Head of caudate nucleus (tissue), 42 donors: ENCODE measurements at regions not wholly inside any gene's neighbourhood (a gene's known extent, or its start where the extent isn't known, plus 50 kb on each side); places are given as distances from the start of the nearest gene placed in this dataset.

Experiments used
- DNase-seq, 42 donors: peaks; one replicate each; pipeline versions ENCODE4 v3.0.0 to v3.0.0-alpha.2; 2020 to 2021; ENCODE audit warnings: mixed read lengths in 7 of 42
- intact Hi-C: fragments of 100-400 bp; cut with DNase I; formaldehyde crosslinking; loops from one replicate; pipeline ENCODE4 v1.15.0; 2022

GRCh38 chr11:103825469-103825868, 211.0 kb upstream of the DDI1 start:
- intact Hi-C loops = no loop called here
- DNase-seq = no peak

- DNase-seq = no peak
- intact Hi-C loops = no loop called here
These were observed 209.6 kb upstream of the DDI1 start for GRCh38 chr11:103826856-103827255.

- DNase-seq = no peak
- intact Hi-C loops = no loop called here
These were observed 206.8 kb upstream of the DDI1 start for GRCh38 chr11:103829596-103829995.

- DNase-seq = no peak
- intact Hi-C loops = no loop called here
These were observed 206.2 kb upstream of the DDI1 start for GRCh38 chr11:103830205-103830604.

GRCh38 chr11:103832762-103833161, 203.7 kb upstream of the DDI1 start:
- no peak for DNase-seq
- intact Hi-C loops = no loop called here

GRCh38 chr11:103842191-103842590, 194.2 kb upstream of the DDI1 start:
- intact Hi-C loops = no loop called here
- no peak for DNase-seq

GRCh38 chr11:103842795-103843194, 193.6 kb upstream of the DDI1 start:
- DNase-seq = no peak

GRCh38 chr11:103844327-103845215, 191.9 kb upstream of the DDI1 start:
- intact Hi-C loops = no loop called here

More at GRCh38 chr11:103842795-103843194, 193.6 kb upstream of the DDI1 start:
- intact Hi-C loops = no loop called here

GRCh38 chr11:103845331-103845730, 191.1 kb upstream of the DDI1 start:
- intact Hi-C loops = no loop called here
- no peak for DNase-seq

More at GRCh38 chr11:103844327-103845215, 191.9 kb upstream of the DDI1 start:
- no peak for DNase-seq

- intact Hi-C loops = no loop called here
- DNase-seq = no peak
These were observed 187.8 kb upstream of the DDI1 start for GRCh38 chr11:103848686-103849085.

- intact Hi-C loops = no loop called here
- no peak for DNase-seq
These were observed 187.1 kb upstream of the DDI1 start for GRCh38 chr11:103849366-103849765.

GRCh38 chr11:103850419-103851165, 185.8 kb upstream of the DDI1 start:
- intact Hi-C loops = no loop called here
- DNase-seq = no peak

- DNase-seq = no peak
- intact Hi-C loops = no loop called here
These were observed 185.2 kb upstream of the DDI1 start for GRCh38 chr11:103851166-103851651.
